ENCODE measurements at regions not wholly inside any gene's neighbourhood (a gene's known extent, or its start where the extent isn't known, plus 50 kb on each side); places are given as distances from the start of the nearest gene placed in this dataset.

- no peak for TF ChIP-seq ZNF768 (tag by site-specific recombination; IDR thresholded peaks at IDR 0.05)
- TF ChIP-seq ZNF664 (tag by site-specific recombination; IDR thresholded peaks at IDR 0.05): no peak
- no peak for TF ChIP-seq ZNF248 (tag by site-specific recombination; IDR thresholded peaks at IDR 0.05)
- TF ChIP-seq SP2 (tag by site-specific recombination; IDR thresholded peaks at IDR 0.05): no peak
- no peak for TF ChIP-seq CTCF (tag by site-specific recombination; IDR thresholded peaks at IDR 0.05)
- no peak for TF ChIP-seq ZNF426 (tag by site-specific recombination; IDR thresholded peaks at IDR 0.05)
- no peak for TF ChIP-seq ZNF449 (tag by site-specific recombination; IDR thresholded peaks at IDR 0.05)
- no peak for TF ChIP-seq ZFP37 (tag by site-specific recombination; IDR thresholded peaks at IDR 0.05)
- no peak for TF ChIP-seq ZNF169 (tag by site-specific recombination; IDR thresholded peaks at IDR 0.05)
- TF ChIP-seq ZNF791 (tag by site-specific recombination; IDR thresholded peaks at IDR 0.05): no peak
- ChIA-PET POLR2A (no interaction called here), CTCF (interaction anchor here (0.6 kb wide), 2 partner anchors 429 to 1075 kb away, joined by 3 to 4 read pairs; no protein-coding TSS in a partner anchor)
- Histone ChIP-seq H3K4me1 (ENCODE audit: control insufficient read depth, insufficient read depth, low read length) (no peaks in the 10 kb centered on the region), H3K9me3 (ENCODE audit: control insufficient read depth, insufficient read depth, low read depth, low read length) (no peaks in the 10 kb centered on the region), H3K36me3 (ENCODE audit: control insufficient read depth in 2 of 2, insufficient read depth in 1 of 2, low read length in 2 of 2) (no peaks in the 10 kb centered on the region), H3K4me3 (ENCODE audit: low read depth, low read length) (no peak overlapping the region), H3K27ac (ENCODE audit: extremely low read depth, low read depth, low read length) (no peak overlapping the region)
These were observed 233.4 kb upstream of the CSNK1A1L start for GRCh38 chr13:37338726-37339385.

GRCh38 chr13:37326334-37326733 is 220.9 kb upstream of the CSNK1A1L start:
- no peaks in the 10 kb centered on the region for H3K9me3 ChIP-seq (ENCODE audit: control insufficient read depth, insufficient read depth, low read depth, low read length)

More at GRCh38 chr13:37326334-37326733, 220.9 kb upstream of the CSNK1A1L start:
- CTCF ChIA-PET: interaction anchor here (0.6 kb wide), 1 partner anchor 252 kb away, joined by 3 read pairs; no protein-coding TSS in a partner anchor
- H3K4me3 ChIP-seq (ENCODE audit: low read depth, low read length): no peak overlapping the region
- H3K36me3 ChIP-seq (ENCODE audit: control insufficient read depth in 2 of 2, insufficient read depth in 1 of 2, low read length in 2 of 2): no peaks in the 10 kb centered on the region
- POLR2A ChIA-PET: no interaction called here
- H3K27ac ChIP-seq (ENCODE audit: extremely low read depth, low read depth, low read length): no peak overlapping the region
- H3K4me1 ChIP-seq (ENCODE audit: control insufficient read depth, insufficient read depth, low read length): no peaks in the 10 kb centered on the region
- TF ChIP-seq ZNF394 (tag by site-specific recombination; IDR thresholded peaks at IDR 0.05; ENCODE audit: borderline replicate concordance) (no peak), ZNF248 (tag by site-specific recombination; IDR thresholded peaks at IDR 0.05) (no peak), ZNF626 (tag by site-specific recombination; IDR thresholded peaks at IDR 0.05) (no peak), ZNF664 (tag by site-specific recombination; IDR thresholded peaks at IDR 0.05) (no peak), ZNF660 (tag by site-specific recombination; IDR thresholded peaks at IDR 0.05) (no peak), ZNF404 (tag by site-specific recombination; IDR thresholded peaks at IDR 0.05) (no peak), ZBTB48 (tag by site-specific recombination; IDR thresholded peaks at IDR 0.05) (no peak), ZNF23 (tag by site-specific recombination; IDR thresholded peaks at IDR 0.05; ENCODE audit: borderline replicate concordance) (no peak), ZNF561 (tag by site-specific recombination; IDR thresholded peaks at IDR 0.05; ENCODE audit: borderline replicate concordance) (no peak), ZNF837 (tag by site-specific recombination; IDR thresholded peaks at IDR 0.05) (no peak), ZNF600 (tag by site-specific recombination; IDR thresholded peaks at IDR 0.05) (no peak), HIC1 (tag by site-specific recombination; IDR thresholded peaks at IDR 0.05) (no peak), ZNF560 (tag by site-specific recombination; IDR thresholded peaks at IDR 0.05; ENCODE audit: borderline replicate concordance) (no peak), ZNF558 (tag by site-specific recombination; IDR thresholded peaks at IDR 0.05) (no peak)

Measured in HEK293 (cell line).